Keratinocyte (primary cell): ENCODE measurements at regions not wholly inside any gene's neighbourhood (a gene's known extent, or its start where the extent isn't known, plus 50 kb on each side); places are given as distances from the start of the nearest gene placed in this dataset.

Source experiments
- CTCF ChIP-seq, 3 experiments: IDR thresholded peaks in 1 of 3; conservative IDR thresholded peaks in 1 of 3; optimal IDR thresholded peaks in 1 of 3; 2 replicates in 2 of 3; 3 replicates in 1 of 3; pipeline versions ENCODE3 to v1.5.1; 2011; ENCODE audit warnings: low read length in 3 of 3, mild to moderate bottlenecking in 3 of 3, moderate library complexity in 2 of 3, control low read depth in 1 of 3, inconsistent platforms in 1 of 3; ENCODE audit not compliant: insufficient read depth in 2 of 3; ENCODE audit errors: extremely low read depth in 1 of 3
- EZH2 ChIP-seq: IDR thresholded peaks from one replicate; pipeline ENCODE4 v1.6.1; 2012; ENCODE audit warnings: inconsistent platforms, mild to moderate bottlenecking, low read length, moderate library complexity

DNA sequence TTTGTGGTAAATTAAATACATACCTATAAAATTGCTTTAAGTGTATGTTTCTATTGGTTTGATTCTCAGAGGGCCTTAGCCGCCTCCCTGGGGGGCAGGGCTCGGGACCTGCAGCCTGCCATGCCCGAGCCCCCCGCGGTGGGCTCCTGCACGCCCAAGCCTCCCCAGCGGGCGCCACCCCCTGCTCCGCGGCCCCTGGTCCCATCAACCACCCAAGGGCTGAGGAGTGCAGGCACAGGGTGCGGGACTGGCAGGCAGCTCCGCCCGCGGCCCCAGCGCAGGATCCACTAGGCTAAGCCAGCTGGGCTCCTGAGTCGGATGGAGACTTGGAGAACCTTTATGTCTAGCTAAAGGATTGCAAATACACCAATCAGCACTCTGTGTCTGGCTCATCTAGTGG is 108.3 kb upstream of the INPP4B start:
- TF ChIP-seq CTCF (optimal IDR thresholded peaks at IDR 0.05 in 1 of 3, IDR thresholded peaks at IDR 0.05 in 1 of 3, conservative IDR thresholded peaks at IDR 0.05 in 1 of 3; ENCODE audit: extremely low read depth in 1 of 3, insufficient read depth in 2 of 3, low read length in 3 of 3): no peak
- no peak for TF ChIP-seq EZH2
